Right lung (tissue), 2 donors: ENCODE measurements at regions not wholly inside any gene's neighbourhood (a gene's known extent, or its start where the extent isn't known, plus 50 kb on each side); places are given as distances from the start of the nearest gene placed in this dataset.
"Not testable (repeated sequence)": the region's sequence is repeated elsewhere in the genome, so short reads cannot be mapped to it uniquely, and the experiment has no call there.

ENCODE experiments used
- DNase-seq, 2 donors: peaks; one replicate each; pipeline ENCODE4 v3.0.0-alpha.2; 2013

DNA sequence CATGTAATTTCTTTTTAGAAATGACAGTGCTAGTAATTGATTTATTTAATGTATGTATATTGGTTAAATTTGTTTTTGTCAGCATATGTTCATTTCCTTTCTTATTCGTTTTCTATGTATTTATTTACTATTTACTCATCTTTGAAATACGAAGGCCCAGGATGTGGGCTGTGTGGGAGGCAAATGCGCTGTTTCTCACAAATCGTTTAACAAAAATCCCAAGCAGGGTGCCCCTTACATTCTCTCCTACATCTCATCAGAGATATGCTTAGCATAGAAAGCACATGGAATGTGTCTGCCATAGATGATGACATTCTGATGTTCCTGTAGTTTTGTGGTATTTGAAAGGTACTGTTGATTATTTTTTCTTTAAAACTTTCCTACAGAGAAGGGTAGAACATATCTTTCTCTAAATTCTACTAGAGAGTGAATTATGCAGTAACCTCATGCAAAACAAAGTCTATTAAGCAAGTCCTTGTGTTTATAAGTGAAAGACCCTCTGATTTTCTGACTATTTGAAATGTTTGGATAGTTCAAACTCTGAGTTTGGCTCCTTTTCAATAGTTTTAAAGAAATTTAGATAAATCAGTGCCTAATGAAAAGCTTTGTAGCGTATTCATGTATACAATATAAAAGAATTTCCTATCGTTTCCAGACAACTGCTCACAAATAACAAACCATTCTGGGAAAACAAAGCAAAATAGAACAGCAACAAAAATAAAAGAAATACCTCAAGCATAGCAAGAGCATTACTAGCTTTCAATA, 111.1 kb upstream of the VGLL3 start:
- no peak for DNase-seq

DNA sequence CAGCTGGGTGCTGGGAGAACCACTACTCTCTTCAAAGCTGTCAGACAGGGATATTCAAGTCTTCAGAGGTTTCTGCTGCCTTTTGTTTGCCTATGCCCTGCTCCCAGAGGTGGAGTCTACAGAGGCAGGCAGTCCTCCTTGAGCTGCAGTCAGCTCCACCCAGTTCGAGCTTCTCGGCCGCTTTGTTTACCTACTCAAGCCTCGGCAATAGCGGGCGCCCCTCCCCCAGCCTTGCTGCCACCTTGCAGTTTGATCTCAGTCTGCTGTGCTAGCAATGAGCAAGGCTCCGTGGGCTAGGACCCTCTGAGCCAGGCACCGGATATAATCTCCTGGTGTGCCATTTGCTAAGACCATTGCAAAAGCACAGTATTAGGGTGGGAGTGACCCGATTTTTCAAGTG, 106.8 kb upstream of the VGLL3 start:
- DNase-seq = not testable (repeated sequence)

DNA sequence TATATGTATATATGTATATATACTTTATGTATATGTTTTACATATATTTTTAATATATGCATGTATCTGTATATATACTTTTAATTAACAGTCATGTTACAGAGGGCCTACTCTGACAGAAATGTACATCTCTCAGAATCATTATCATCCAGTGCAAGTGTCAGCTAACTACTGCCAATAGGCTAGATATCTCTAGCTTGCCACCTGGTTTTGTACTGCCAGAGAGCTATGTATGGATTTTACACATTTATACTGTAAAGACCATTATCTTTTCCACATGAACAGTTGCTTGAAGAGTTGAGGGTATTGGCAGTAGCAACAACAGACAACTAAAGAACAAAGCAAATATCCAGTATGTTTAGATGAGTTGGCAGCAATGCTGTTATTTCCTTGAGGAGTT, 99.7 kb upstream of the VGLL3 start:
- DNase-seq = no peak

DNA sequence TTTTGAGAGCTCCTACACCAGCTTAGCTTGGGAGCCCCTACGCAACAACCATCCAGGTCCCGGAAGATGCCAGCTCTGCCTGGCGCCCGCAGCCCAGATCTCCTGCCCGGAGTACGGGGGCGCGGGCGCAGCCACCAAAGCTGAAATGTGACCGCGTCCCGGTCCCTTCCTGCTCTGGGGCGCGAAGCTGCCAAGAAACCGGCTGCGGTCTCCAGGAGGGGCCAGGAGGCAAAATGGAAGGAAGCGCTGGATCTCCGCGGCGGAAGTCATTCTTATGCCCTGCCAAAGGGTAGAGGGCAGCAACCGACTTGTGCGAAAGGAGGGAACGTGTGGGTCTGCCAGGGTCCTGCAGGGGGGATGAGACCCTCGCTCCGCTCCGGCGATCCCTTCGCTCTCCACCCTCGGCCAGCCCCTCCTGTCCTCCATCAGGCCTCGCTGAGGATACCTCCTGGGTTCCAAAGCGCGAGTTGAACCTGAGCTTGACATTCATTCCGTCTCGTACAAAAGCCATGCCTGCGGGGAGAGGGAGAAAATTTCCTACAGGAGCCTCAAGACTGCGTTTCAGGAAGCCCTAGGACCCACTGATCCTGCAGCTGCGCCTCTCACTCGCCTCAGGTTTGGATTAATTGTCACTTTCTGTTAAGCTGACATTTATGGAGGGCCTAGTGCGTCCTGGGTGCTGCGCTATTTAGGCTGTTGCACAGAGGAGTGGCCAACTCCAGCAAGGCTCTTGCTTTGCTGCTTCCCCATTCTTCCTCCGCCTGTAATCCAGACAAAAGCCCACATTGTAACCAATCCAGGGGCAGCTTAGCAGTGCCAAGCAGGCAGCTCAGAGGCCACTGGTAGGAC, 98.3 kb upstream of the VGLL3 start:
- DNase-seq = peak; percentile 78

DNA sequence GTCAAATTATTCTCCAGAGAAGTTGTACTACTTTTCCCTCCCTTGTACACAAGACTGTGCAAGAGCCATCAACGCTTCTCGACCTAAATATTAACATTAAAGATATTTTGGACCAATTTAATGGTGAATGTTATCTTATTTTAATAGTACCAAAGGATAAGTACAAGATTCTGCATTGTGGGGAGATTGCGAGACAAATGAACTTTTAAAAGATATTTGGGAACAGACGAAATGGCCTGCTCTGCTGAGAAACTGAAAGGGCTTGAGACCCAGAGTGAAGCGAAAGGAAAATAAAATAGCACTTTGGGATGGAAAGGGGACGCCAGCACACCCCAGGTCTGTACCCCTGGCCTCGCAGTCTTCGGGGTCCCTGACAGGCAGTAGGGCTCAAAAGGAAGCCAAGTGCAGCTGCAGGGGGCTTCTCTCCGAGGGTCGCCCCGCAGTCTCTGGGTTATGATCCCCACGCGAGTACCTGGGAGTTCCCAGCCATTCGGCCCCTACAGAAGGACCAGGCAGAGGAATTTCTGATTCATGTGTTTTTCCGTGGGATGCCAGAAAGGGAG, 97.6 kb upstream of the VGLL3 start:
- no peak for DNase-seq

DNA sequence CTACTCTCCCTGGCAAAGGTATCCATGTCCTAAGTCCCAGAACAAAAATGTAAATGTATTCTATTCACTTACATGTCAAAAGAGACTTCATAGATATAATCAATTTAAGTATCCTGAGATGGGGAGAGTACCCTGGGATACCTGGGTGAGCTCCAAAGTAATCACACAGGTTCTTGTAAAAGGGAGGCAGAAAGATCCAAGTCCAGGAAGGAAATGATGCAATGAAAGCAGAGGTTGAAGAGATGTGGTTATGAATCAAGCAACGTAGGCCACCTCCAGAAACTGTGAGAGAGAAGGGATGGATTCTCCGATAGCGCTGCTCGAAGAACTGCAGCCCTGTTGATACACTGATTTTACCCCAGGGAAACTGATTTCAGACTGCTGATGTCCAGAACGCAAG, 93.9 kb upstream of the VGLL3 start:
- DNase-seq = no peak

DNA sequence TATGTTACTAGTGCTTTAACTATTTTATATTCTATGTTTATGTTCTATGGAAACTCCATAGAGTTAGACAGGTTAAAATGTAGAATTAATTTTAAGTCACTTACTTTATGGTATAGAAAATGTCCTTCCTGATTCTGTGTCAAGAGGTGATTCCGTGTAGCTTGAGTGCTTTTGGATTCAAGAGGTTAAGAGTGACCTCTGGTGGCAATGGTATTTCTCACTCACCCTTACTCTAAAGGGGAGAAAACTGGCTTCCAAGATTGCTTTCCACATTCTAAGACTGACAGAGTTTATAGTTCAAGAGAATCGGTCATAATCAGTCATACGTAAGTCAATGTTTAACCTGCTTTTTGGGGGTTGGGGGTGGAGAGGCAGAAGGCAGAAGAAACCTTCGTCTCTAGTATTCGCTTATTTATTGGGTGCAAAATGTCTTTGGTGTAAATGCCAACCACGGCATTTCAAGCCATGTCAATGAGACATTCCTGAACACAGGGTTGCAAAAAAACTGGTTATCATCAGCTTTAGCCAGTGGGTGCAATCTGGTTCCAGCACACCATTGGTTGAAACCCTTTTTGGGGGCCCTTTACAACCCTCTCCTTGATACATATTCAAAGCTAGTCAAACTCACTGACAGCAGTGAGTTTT, 92.0 kb upstream of the VGLL3 start:
- peak in 1 of 2 donors; percentile 64 for DNase-seq

DNA sequence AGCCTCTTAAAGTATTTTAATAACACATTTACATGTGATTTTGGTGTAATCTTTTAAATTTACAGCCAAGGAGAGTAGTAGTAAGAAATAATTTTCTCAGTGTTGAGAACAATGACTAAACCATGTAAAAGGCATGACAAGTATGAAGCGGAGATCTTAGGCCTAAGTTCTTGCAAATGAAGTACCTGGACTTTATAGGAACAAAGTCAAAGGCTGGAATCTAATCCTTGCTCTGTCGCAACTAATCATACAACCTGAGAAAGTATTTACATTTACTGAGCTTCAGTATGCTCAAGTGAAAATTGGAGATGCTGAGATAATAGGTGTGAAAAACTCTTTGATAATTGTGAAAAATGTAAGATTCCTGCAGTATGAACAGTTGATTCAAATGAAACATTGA, 86.4 kb upstream of the VGLL3 start:
- no peak for DNase-seq

DNA sequence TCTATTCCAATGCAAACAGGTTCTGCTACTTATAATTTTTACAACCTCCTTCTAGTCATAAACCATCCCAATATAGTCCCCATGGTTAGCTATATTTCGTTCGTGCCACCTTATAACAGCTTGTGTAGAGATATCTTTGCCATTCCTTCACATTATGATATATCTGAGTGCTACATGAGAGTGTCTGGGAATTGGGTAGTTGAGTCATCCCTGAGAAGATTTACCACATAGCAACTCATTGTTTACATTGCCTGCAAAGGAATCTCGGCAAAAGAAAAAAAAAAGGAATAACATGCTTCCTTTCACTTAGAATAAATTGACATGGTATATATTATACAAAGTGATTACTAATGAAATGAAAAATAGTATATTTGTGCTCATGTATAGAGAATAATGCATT, 86.0 kb upstream of the VGLL3 start:
- DNase-seq = no peak

DNA sequence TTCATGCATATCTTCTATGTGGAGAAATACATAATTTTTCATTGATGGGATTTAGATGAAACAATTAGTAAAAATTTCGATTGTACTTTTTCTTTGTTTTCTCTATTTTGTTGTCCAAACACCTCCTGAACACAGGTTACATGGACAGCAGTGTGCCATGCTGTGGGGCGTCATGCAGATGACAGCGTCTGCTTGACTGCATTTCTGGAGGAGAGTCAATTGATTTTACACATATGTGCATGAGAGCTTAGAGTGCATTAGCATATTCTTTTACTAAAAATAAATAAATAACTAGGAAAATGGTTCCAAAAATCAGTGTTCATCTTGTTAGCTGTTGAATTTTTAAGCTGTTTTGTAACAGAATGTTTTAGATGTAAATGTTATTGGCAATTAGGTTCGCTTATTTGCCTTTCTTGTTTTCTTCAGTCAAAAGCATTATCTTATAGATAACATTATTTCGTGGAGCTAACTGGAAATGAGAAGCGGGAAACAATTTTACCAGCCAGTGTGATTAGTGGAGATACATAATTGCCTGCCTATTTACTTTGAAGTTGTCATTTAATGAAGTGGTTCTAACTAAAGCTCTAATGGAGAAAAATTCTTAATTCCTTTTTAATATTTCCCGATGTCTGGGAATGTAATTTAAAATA, 82.7 kb upstream of the VGLL3 start:
- DNase-seq = peak; percentile 54 to 74

DNA sequence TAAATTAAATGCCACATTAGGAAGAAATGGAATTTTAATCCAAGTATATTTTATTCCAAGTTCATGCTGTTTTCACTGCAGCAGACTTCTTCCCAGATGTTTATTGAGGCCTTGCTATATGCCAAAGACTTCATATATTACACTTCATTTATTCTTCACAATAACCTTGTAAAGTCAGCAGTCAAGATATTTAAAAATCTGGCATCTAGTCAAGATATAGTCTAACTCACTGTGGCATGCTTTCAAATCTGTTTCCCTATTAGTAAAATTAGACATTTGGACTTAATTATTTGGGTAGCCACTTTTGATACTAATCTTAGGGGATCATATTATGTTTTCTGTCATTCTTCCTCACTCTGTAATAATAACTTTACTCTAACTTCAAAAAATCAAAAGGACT, 81.5 kb upstream of the VGLL3 start:
- no peak for DNase-seq

DNA sequence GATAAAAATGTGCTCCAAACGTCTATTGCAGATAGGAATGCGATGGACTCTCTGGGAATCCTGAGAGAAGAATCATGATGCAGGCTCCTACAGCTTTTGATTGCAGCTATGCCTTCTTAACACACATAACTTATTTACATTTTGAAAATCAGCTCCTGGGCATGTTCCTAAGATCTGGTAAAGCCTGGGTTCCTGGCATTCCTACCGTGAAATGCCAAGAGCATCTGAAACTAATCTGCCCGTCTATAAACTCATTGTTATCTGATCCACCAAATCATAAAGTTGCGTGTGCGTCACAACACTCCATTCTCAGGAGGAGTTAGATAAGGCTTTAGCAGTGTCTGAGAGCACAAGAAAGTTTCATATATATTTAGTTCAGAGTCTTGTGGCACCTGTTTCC, 79.0 kb upstream of the VGLL3 start:
- no peak for DNase-seq

DNA sequence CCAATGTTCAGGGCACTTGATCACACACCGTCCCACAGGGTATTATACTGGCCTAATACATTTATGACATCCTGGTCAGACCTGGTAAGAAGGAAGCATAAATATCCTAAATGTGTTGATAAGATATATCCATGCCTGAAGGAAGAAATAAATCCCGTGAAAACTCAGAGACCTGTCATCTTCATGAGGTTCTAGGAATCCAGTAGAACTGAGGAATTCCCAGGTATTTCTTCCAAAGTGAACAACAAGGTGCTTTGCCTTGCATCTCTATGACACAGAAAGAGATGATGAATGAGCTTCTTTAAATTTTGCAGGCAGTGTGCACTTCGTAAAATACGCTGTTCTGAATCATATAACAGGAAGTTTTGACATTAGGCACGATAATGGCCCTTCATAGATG, 78.1 kb upstream of the VGLL3 start:
- DNase-seq = no peak

DNA sequence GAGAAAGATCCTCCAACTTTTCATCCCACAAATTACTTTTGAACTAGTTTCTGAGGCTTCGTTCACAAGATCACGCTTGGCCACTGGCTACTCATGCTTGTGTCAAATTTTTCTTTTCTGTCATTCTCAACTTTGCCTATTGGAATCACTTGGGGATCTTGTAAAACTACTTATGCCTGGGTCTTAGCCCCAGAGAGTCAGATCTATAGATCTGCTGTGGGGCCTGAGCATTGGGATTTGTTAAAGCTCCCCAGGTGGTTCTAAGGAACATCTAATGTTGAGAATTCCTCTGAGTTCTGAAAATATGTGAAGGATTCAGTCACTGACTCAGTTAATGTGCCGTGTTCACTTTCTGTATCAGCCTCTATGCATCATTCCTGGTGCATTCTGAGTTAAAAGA, 71.7 kb upstream of the VGLL3 start:
- no peak for DNase-seq

DNA sequence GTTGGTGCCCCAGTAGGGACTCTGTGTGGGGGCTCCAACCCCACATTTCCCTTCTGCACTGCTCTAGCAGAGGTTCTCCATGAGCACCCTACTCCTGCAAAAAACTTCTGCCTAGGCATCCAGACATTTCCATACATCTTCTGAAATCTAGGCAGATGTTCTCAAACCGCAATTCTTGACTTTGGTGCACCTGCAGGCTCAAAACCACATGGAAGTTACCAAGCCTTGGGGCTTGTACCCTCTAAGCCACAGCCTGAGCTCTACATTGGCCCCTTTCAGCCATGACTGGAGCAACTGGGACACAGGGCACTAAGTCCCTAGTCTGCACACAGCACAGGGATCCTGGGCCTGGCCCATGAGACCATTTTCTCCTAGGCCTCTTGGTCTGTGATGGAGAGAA, 66.5 kb upstream of the VGLL3 start:
- no peak for DNase-seq

DNA sequence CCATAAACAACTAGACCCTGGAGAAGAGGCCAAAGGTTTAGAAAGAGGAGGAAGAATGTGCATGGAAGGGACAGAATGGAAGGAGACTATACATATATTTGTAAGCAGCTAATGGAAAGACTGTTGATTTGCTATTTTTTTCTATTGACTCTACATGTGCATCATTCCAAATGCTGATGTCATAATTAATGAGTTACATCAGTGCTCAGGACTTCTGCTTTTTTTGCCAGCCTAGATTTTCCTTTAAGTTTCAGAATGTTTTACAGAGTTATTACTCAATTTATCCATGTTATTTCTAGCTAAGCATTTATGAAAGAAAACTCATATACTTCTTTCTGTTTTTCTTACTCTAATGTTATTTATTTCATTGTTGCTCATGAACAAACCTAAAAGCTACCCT, 62.6 kb upstream of the VGLL3 start:
- DNase-seq = no peak

DNA sequence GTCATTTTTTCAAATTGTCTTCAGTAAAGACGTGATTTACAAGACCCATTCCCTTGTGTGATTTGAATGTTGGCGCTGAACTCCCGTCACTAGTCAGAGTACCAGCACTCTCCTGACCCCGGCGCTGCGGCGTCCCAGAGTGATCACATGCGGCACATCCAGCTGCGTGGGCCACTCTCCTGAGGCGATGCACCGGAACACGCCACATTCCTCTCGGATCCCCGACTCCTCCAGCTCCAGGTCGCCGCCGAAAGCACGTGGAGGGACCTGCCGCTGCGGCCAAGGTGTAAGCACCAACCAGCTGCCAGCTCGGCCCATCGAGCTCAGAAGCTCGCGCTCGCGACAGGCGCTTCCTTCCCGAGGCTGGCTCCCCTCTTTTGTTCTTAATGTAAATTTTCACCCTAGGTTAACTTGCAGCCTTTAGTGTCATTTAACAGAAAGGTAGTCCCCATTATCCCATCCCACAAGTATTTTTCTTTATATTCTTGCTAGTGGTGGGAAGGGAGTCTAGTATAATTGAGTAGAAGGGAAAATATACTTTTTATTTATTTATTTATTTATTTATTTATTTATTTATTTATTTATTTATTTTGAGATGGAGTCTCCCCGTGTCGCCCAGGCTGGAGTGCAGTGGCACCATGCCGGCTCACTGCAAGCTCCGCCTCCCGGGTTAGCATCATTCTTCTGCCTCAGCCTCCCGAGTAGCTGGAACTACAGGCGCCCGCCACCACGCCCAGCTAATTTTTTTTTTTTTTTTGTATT, 61.7 kb upstream of the VGLL3 start:
- DNase-seq = no peak

DNA sequence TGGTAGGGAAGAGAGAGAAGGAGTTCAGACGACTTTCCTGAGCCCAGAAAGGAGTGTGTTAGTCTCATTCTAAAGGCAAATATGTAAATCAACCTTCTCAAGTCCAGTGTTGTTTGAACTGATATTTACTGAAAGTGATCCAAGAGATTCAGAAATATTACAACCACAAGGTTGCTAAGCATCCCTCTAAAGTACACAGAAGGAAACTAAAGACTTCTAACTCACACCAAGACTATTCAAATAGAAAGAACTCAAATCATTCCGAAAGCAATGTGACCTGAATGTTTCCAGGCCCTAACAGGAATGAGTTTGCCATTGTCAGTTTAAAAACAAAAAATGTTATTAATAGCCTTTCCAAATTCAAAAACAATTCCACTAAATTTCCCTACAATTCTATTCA, 56.9 kb upstream of the VGLL3 start:
- no peak for DNase-seq

DNA sequence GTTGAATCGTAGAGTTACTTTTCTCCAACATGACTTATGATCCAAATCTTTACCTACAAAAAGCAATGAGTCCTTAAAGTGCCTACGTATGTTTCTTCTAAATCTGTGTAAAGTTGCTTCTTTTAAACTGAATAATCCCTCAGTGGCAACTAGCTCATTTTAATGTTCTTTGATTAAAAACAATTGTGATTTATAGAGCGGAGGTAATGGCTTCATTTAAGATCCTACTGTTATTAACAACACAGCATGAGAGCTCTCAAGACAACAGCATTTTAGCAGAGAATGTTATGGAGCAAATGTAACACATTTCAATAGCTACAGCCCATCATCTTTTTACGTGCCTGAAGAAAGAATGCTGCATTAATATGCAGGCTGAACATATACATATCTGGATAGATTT, 55.3 kb upstream of the VGLL3 start:
- DNase-seq = no peak

DNA sequence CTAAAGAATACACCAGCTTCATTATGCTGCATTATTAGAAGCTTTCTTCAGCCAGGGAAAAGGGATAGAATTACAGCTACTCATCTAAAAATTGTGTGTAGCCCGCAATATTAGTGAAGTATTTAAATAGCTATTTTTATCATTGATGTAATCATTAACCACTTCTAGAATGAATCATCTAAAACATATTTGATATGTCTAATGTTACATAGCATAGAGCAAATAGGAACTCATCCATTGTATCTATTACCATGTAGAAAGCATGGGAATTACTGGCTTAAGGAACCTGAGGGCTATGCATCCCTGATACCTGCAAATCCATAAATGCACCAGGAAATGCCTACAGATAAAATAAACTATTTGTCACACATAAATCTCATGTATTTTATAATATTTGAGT, 54.5 kb upstream of the VGLL3 start:
- DNase-seq = no peak

DNA sequence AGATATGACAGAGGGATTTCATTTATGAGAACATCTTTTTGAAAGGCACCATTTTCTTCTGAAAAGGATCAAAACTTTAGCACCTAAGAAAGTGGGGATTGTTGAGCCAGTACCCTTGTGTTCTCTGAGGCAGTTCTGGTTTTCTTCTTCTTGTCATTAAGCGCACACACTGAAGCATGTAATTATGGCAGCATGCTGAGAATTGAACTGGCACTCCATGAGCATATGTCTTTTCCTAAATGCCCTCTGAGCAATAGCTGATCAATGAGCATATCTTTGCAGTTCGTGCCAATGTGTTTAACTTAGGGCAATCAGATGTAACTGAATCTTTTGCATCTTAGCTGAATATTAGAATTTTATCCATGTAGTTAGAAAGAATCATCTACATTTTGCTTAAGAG, 53.9 kb upstream of the VGLL3 start:
- DNase-seq = no peak
